ENCODE measurements at regions not wholly inside any gene's neighbourhood (a gene's known extent, or its start where the extent isn't known, plus 50 kb on each side); places are given as distances from the start of the nearest gene placed in this dataset.

- DNase-seq: peak in 1 of 2 experiments; percentile 11
These were observed 243.2 kb downstream of the OGFRL1 start for GRCh38 chr6:71531841-71532240.

GRCh38 chr6:71533939-71534379, 245.3 kb downstream of the OGFRL1 start:
- no peak for DNase-seq

DNA sequence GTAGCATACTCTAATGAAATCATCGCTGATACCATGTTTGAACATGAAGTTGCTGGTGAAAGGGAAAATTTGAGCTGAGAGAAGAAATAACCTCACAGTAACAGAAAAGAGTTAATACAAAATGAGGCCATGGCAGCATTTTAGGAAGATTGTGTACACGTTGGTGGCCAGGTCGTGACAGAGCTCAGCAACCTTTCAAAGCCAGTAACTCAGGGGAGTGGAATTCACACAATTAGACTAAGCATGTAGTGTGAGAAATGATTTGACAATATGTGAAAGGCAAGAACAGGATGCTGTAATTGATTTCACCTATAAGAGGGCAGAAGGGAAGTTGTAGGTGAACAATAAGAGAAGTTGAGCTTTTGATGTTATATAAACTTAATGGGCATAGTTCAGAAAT, 246.3 kb downstream of the OGFRL1 start:
- peak in 1 of 2 experiments; percentile 9 for DNase-seq

DNA sequence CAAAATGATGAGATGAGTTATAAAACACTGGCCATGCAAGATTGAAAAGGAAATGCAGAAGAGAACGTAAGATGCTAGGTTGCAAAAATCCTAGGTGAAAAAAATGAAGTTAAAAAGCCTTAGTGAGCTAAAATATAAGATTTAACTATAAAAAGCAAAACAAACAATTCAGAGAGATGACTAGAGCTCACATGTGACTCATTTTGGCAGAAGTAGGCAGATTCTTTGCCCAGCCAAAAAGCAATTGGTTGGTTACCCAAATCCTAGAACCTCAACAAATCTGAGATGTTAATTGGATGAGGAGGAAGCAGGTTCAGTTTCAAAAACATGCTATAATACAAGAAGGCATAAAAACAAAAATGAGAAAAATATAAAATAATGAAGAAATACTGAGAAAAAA, 249.1 kb downstream of the OGFRL1 start:
- no peak for DNase-seq

- no peak for DNase-seq
These were observed 255.4 kb downstream of the OGFRL1 start for GRCh38 chr6:71544028-71544427.

DNA sequence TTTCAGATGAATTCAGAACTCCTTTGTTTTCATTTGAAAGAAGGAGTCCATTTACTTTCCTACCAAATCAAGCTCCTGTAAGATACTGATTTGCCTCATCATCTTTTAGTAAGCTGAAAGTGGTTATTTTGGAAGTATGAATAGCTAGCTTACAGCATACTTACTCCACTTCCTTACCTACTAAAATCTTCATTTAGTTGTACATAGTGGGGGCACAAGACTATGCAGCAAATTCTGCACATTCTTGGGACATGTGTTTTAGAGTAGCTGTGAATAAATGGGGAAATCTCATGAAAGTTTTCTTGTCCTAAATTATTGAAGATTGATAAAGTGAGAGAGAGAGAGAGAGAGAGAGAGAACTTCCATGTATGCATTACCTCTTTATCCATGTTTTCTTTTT, 256.3 kb downstream of the OGFRL1 start:
- no peak for DNase-seq

DNA sequence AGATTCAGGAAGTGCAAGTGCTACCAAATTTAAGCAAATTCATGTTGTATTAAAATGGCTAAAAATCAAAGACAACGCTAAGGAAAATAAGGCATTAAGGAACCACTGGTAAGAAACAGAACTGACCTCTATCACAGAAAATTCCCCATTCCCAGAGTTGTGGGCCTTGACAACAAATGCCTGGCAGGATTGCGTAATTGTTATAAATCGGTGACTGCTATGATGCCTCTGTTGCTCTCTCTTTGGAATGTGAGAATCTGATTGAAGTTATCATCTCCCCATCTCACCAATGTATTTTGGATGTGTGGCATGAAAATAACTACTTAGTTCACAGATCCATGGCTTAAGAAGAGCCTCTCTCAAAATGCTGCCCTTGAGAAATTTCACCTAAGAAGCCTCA, 257.3 kb downstream of the OGFRL1 start:
- no peak for DNase-seq

DNA sequence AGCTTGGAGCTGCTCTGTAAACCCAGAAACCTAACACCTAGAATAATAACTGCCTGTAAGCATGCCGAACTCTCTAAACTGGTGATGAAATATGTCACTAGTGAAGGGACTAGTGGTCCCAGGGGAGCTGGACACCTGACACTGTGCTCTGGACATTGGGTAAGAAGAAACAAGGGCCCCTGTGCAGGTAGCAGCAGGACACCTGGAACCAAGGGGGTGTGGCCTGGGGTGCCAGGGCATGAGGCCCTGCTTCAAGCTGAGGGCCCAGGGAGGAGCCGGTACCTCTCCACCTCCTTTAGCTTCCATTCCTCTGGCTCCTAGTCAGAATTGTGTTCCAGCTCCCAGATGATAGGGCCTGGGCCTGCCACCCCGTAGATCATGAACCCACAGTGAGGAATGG, 263.2 kb downstream of the OGFRL1 start:
- DNase-seq: no peak

DNA sequence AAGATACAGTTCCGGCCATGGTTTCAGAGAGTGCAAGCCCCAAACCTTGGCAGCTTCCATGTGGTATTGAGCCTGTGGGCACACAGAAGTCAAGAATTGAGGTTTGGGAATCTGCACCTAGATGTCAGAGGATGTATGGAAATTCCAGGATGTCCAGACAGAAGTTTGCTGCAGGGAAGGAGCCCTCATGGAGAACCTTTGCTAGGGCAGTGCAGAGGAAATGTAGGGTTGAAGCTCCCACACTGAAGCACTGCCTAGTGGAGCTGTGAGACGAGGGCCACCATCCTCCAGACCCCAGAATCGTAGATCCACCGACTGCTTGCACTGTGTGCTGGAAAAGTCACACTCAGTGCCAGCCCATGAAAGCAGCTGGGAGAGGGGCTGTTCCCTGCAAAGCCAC, 267.5 kb downstream of the OGFRL1 start:
- no peak for DNase-seq

- no peak for DNase-seq
These were observed 270.4 kb downstream of the OGFRL1 start for GRCh38 chr6:71558974-71559373.

- no peak for DNase-seq
These were observed 279.0 kb downstream of the OGFRL1 start for GRCh38 chr6:71567562-71567961.

DNA sequence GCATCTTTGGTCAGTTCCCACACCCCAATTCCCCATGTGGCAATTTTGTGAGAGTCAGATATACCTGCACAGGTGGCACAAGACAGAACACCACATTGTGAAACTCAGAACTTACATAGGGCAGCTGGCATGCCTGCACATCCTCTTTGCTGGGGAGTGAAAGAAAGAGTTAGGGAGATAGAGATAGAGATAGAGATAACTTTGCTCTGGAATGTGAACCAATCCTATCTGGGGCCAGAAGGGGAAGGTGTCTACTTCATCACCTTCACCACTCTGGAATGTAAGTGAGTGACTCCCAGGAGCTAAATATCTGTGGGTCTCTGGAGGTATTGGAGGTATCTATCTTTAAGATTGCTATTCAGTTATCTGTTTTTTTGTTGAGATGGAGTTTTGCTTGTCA, 289.2 kb downstream of the OGFRL1 start:
- no peak for DNase-seq

- DNase-seq: no peak
These were observed 291.3 kb downstream of the OGFRL1 start for GRCh38 chr6:71579902-71580301.

GRCh38 chr6:71582820-71583219, 294.2 kb downstream of the OGFRL1 start:
- no peak for DNase-seq

- DNase-seq: no peak
These were observed 296.3 kb downstream of the OGFRL1 start for GRCh38 chr6:71584712-71585436.

- no peak for DNase-seq
These were observed 296.9 kb downstream of the OGFRL1 start for GRCh38 chr6:71585472-71585871.

- no peak for DNase-seq
These were observed 297.9 kb upstream of the RIMS1 start for GRCh38 chr6:71588490-71588889.

DNA sequence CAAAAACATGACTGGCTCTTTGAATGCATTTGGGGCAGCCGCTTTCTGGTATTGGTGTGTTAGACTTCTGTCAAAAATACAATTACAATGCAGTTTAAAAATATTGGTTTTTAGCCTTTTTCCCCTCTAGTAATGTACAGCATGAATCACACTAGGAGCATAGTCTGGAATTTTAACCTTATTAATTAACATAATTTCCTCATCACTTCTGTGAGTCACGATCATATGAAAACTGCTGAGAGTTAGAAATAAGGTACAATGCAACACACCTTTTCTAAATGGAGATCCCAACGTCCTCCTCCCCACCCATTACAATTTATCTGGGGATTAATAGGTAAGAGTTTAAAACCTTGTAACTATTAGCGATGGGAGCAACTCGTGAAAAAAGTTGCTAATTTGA, 297.1 kb upstream of the RIMS1 start:
- DNase-seq: no peak

DNA sequence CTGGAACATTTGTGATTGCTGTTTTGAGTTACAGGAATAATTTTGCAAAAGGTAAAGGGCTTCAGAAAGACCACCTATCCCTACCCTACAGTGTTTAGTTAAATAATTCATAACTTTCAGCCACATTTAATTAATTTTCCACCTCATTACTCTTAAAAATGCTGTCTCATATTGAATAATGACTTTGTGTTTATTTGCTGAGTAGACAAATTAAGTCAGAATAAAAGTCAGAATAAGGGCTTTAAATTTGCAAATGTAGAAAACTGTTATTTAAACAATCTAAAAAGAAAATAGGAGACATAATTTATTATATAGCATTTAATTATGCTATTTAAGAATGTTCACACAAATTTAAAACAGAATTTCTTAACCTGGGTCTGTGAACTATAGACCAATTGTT, 293.7 kb upstream of the RIMS1 start:
- DNase-seq: no peak

DNA sequence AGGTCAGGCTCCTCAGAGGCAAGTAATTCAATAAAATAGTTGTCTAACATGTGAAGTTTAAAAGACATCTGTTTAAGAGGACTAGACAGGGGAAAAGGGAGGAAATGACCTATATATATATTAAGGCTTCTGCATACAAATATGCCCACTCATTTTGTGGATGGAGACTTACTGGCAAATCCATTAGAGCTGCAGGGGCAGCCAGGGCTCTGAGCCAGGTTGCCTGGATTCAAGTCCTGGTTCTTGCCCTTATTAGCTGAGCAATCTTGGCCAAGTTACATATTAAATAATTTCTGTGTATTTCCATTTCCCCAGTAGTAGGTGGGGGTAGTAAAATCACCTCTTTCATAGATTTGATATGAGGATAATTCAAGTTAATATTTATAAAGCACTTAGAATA, 287.0 kb upstream of the RIMS1 start:
- DNase-seq: peak in 1 of 2 experiments; percentile 30

- no peak for DNase-seq
These were observed 283.9 kb upstream of the RIMS1 start for GRCh38 chr6:71602385-71603007.

DNA sequence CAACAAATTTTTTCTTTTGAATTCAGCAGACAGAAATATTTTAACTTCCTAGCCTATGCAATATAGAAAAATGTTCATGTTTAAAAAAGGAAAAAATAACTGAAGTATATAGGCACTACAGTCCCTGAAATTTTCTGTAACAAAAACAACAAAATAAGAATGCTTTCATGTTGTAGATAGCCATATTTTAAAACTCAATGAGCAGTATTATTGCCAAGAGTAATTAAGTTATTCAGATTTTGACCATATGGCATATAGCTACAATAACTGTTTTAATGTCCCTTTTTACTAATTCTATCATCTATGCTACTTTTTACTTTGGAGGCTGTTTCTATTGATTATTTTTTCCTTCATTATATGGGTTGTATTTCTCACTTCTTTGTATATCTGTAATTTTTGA, 283.3 kb upstream of the RIMS1 start:
- DNase-seq: no peak

DNA sequence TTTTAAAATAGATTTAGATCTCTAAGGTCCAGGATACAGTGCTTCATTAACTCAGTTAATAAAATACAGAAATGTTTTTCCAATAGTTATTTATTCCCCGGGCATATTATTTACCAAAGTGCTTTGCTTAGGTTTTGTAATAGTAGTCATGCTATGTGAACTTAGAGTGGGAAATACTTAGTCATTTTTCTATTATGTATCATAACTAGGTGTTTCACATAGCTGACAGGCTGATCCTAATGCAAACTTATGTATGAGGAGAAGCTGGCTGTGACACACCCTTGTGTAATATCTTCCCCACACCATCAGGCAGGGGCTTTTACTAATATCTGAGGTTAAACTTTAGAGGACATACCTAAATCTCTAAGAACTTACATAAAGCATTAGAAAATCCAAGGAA, 277.7 kb upstream of the RIMS1 start:
- no peak for DNase-seq

GRCh38 chr6:71619836-71620235, 266.5 kb upstream of the RIMS1 start:
- no peak for DNase-seq

Data from cerebellar nuclear complex (tissue), 1 donor.